UCSD-AML1 (cell line): ENCODE measurements at regions not wholly inside any gene's neighbourhood (a gene's known extent, or its start where the extent isn't known, plus 50 kb on each side); places are given as distances from the start of the nearest gene placed in this dataset.

Experiments used
- DNase-seq: peaks from one replicate; lab custom pipeline; 2025; ENCODE audit not compliant: unreplicated experiment; lab: John Stamatoyannopoulos, UW

DNA sequence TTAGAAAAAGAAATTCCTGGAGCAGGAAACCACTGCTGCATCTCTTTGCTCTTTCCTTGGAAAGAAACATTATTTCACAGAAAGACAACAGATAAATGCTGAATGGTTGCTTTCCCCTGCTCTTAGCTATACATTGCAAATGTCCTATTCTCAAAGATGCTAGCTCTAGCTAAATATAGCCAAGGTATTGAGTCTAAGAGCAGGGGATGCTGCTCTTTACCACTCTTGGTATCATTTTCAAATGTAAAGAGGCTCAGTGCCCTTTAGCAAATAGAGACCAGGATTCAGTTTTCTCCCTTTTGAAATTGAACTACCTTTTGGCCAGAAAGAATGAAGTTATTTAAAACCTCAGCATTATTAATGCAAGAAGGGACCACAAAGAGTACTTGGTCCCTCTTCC, 104.0 kb upstream of the FUT8 start:
- DNase-seq = no peak

DNA sequence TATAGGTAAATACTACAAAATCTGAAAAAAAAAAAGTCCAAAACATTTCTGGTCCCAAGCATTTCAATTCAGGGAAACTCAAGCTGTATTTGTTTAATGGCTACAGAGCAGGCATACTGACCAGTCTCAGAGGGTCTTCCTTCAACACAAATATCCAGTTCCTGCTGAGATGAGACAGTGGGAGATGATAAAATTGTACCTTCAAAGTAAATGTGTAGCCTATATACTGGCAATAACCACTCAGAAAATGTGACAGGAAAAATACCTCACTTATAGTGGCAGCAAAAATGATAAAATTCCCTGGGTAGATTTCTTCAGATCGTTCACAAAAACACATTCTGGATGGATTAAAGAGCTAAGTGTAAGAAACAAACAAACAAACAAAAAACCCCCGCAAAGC, 102.0 kb upstream of the FUT8 start:
- no peak for DNase-seq

DNA sequence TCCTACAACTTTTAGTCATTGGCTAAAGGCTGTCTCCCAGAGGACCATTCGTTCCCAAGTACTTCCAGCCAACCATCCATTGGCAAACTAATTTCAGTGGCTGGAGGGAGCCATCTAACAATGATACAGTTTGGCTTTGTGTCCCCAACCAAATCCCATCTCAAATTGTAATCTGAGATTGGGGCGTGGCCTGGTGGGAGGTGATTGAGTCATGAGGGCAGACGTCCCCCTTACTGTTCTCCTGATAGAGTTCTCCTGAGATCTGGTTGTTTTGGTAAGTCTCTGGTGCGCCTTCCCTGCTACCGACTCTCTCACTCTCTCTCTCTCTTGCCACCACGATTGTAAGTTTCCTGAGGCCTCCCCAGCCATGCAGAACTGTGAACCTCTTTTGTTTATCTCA, 99.7 kb upstream of the FUT8 start:
- no peak for DNase-seq

DNA sequence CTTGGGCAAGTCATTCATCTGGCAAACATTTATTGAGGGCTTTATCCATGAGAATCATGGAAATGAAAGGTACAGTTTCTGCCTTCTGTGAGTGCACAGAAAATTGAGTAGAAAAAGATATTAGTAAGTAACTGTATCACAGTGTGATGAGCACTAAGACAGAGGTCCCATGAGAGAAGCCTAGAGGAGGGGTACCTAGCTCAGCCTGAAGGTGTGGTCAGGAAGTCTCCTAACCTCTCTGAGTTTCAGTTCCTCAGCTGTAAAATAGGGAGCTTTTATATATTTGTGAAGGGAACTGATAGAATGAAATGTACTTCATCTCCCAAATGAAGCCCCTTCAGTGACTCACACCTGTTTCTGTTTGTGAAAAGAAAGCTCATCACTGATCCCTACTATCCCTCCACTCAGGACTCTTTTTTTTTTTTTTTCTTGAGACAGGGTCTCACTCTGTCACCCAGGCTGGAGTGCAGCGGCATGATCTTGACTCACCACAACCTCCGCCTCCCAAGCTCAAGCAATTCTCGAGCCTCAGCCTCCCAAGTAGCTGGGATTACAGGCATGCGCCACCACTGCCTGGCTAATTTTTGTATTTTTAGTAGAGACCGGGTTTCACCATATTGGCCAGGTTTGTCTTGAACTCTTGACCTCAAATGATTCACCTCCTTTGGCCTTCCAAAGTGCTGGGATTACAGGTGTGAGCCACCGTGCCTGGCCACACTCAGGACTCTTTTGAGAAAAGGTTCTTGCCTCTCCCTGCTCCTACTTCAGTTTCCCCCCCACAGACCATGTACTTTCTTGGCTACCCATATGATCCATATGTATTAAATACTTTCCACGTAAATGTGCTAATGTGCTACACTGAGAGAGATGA, 93.7 kb upstream of the FUT8 start:
- no peak for DNase-seq

DNA sequence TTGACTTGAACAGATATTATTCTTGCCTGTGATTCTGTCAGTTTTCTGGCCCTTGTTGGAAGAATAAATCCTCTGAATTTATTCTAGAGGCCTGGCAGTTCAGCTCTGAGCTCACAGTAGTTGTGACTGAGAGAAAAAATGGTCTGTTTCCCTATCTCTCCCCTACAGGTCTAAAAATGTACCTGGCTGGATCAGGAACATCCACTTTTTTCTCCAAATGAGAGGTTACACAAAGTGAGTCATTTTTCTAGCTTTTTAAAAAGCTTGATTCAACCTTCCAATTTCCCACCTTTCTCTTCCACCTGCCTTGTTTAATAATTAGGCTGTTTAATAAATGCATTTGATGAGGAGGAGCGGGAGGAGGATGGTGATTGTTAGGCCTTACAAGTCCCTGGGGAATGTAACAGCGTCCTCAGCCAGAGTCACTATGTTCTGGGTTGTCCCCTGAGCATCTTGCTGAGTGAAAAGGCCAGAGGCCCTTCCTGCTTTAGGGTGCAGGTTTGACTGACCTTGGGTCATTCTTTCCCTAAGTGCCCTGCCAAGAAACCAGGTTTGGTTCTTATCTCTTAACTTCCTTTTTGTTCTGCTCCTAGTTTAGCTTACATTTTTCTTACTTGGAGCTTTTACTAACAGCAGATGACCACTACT, 91.7 kb upstream of the FUT8 start:
- DNase-seq = no peak

DNA sequence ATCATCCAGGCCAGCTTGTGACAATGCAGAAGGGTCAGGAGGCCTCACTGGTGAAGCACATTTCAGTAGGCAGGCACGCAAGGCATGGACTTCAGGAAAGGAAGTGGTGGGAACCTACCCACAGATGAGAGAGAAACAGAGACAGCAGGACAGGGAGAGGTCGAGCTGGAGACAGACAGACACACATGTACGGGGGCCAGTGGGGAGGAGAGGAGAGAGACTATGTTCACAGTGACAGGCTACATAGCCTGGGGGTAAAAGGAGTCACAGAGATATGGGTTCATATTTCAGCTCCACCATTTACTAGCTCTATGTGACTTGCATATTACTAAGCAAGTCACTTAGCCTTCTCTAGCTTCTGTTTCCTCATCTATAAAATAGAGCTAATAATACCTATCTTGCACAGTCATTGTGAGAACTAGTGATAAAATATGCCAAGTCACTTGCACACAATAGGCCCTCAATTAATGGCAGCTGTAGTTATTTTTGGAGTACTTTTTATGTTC, 91.1 kb upstream of the FUT8 start:
- DNase-seq = peak; percentile 57

DNA sequence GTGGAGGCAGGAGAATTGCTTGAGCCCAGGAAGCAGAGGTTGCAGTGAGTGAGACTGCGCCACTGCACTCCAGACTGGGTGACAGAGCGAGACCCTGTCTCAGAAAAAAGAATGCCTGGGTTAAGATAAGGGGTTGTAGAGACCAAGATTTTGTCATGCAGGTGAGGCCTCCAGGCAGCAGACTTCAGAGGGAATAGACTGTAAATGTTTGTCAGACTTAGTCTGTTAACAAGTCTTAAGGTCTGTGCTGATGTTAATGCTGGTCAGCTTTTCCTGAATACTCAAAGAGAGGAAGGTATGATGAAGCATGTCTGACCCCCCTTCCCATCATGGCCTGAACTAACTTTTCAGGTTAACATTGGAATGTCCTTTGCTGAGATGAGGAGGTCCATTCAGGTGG, 83.0 kb upstream of the FUT8 start:
- no peak for DNase-seq

DNA sequence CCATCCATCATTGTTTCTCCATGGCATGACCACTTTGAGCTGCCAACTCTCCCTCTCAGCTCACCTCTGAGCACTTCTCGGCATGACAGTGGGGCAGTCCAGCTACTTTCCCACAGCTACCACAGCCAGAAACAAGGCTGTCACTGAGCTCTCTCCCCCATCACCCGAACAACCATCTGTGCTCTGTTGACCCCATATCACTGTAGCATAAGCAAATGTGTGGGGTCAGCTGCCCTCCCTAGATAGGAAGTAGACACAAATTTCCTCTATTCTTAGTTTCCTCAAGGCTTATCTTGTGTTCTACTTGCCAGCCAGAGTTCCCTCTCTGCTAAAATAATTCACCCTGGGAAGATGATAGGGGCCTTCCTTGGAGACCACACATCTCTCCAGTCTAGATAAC, 82.6 kb upstream of the FUT8 start:
- DNase-seq = peak; percentile 44

DNA sequence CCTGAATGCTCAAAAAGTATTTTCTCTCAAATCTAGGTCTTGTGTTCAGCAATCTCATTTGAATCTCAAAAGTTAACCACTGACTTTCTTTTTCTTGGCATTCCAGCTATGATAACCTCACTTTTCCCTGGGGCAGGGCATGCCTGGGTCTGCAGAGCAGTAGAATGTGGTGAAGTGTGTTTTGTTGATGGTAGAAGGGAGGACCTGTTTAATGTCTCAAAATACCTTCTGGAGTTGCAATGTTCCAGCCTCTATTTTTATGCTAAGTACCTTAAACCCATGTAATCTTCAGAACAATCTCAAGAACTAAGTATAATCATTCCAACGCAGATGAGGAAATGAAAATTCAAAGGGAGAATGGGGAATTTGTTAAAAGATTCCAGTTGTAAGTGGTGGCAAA, 82.1 kb upstream of the FUT8 start:
- no peak for DNase-seq

DNA sequence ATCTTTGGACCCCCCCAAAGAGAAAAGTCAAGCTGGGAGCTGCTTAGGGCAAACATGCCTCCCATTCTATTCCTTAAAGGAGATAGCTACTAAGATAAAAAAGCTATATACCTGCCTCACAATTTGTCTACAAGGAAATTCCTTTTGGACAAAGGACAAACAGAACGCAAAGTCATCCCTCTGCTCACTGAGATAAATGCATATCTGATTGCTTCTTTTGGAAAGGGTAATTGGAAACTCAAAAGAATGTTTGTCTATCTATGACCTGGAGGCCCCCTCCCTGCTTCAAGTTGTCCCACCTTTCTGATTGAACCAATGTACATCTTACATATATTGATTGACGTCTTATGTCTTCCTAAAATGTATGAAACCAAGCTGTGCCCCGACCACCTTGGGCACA, 80.9 kb upstream of the FUT8 start:
- no peak for DNase-seq

DNA sequence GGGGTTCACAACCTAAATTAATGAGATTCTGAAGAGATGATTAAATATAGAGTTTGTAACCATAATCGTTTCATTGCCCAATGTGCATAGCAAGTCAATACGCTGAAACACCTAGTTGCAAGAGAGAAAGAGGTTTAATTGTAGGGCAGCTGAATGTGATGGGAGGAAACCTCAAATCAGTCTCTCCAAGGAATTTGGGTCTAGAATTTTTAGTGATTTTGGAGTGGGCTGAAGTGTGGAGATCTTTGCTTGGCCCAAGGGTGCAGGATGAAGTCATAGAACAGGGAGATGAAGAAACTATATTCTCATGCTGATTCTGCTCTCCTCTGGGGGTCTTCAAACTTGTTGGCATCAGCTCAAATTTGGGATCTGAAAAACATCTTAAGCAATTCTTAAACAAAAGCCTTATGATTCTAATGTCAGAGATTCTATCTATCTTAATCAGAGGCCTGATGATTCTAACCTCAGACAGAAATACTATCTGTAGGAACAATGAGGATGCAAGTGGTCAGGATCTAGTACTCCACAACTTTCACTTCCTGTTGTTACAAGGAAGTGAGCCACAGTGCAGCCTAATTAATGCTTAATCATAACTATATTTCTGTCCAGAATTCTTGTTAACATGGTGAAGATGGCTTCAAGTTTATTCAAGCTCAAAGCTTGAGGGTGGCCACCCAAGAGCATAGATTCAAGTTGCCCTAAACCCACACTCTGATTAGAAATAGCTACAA, 80.2 kb upstream of the FUT8 start:
- DNase-seq = no peak

DNA sequence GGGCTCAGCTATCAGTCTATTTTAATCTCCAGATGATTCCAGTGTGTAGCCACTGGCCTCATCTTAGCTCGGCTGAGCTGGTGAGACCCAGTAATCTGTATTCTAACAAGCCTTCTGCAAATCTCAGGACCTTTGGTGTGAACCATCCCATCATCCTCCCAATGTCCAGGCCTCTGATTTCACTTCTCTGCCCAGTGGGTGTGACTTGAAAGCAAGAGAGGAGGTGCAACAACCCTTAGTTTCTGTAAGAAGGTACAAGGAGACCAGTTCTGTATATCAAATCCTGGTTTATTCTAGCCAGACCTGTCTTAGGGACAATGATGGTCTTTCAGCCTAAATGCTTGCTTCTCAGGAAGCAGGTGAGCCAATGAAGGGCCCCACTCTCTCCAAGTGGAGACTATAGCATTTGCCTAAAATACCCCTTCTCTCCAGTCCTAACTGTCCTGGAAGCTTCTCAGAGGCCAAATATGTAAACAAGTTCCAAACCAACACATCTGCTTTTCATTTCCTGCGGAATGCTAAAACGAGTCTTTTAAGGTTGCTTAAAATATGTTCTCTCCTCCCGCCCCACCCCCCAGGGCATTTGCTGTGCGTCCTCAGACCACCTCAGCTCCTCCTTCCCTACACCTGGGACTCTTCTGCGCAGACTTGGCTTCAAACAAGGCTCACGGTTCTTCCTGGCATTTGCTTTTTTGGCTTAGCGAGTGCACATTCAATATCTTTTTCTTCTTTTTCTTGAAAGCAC, 78.4 kb upstream of the FUT8 start:
- DNase-seq = no peak

DNA sequence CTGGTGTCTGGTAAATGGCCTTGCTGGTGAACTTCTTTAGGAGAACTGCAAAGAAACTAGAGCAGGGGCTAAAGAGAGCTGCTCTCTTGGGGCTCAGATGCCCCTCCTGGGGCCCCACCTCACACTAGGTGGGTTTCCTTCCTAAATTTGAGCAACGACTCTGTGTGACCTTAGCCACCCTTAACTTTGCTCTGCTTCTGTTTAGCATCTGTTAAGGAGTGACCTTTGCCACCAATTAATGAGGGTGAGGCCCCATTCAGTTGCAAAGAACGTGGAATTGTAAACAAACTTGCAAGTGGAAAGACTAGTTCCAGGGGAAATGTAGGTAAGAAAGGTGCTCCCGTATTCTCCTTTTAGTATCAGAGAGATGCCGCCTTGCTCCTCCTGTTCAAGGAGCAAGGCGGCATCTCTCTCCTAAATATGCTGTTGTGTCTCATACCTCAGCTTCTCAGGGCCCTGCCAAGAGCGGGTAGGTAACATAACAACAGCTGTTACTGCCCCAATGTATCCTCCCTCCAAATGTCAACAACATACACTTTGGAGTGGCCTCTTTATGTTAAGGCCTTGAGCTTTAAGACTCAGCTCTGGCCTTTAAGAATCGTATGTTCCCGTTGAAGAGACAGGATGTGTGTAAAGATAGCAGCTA, 77.6 kb upstream of the FUT8 start:
- no peak for DNase-seq

DNA sequence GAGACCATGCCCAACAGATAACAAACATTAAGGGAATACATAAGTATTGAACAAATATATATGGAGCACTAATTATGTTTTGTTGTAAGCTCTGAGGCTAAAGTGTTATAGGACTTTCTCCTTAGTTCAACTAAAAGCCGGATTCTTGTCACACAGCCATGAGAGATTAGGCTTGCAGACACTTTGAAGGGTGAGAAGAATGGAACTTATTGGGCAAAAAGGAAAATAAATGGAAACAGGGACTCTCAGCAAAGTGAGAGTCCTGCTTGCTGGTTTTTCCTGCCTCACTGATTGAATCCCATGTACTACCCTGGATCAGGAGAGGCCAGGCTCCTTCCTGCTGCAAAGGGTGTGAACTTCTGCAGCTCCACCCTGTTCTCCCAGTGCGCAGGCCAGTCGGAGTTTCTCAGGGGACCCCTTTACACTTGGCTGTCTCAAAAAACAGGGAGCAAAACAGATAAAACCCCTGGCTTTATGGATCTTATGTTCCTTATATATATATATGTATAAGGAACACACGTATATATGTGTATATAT, 77.1 kb upstream of the FUT8 start:
- DNase-seq = no peak

DNA sequence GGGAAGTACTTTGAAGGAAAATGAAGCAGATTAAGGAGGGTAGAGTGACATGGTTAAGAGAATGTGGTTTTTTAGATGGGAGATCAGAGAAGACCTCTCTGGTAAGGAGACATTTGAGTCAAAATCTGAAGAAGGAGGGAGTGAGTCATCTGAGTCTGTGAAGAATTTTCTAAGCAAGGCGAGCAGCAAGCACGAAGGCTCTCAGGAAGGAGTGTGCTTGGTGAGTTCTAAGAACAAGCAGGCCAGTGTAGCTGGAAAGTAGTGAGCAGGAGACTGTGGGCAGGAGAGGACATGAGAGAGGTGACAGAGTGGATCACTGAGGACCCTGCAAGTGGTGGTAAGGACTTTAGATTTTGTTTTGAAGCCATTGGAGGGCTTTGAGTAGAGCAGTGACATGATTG, 76.3 kb upstream of the FUT8 start:
- no peak for DNase-seq

DNA sequence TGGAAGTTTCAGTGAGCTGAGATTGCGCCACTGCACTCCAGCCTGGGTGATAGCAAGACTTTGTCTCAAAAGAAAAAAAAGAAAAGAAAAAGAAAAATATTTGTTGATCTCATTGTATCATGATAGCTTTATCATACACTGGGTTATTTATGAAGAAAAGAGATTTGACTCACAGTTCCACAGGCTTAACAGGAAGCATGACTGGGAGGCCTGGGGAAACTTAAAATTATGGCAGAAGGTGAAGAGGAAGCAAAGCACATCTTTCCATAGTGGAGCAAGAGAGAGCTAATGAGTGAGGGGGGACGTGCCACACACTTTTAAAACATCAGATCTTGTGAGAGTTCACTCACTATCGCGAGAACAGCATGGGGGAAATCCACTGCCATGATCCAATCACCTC, 72.7 kb upstream of the FUT8 start:
- DNase-seq = no peak

DNA sequence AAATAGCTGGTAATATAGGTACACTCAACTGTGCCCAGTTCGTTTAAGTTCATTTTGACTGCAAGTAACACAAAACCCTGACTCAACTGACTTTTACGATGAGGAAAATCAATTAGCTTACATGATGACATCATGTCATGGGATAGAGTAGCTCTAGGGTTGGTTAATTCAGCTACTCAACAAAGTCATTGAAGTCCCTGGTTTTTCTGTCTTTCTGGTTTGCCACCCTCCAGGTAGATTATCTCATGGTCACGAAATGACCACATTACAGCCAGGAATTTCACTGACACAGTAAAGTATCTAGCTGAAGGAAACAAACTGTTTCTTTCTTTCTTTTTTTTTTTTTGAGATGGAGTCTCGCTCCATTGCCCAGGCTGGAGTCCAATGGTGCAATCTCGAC, 68.5 kb upstream of the FUT8 start:
- DNase-seq = no peak

DNA sequence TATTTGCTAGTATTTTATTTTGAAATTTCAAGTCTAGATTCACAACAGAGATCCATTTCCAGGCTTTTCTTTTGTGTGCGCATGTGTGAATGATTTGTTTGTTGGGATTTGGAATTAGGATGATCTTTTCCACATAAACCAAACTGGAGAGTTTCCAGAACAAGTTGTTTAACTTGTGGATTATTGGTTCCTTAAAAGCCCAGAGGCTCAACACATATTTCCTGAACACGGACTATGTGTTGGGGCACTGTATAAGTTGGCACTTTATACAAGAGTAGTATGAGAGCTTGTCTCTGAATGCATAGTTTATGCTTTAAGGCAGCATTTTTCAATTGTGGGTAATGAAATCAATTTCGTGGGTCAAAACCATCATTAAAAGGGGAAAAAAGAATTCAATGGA, 67.3 kb upstream of the FUT8 start:
- DNase-seq = no peak

DNA sequence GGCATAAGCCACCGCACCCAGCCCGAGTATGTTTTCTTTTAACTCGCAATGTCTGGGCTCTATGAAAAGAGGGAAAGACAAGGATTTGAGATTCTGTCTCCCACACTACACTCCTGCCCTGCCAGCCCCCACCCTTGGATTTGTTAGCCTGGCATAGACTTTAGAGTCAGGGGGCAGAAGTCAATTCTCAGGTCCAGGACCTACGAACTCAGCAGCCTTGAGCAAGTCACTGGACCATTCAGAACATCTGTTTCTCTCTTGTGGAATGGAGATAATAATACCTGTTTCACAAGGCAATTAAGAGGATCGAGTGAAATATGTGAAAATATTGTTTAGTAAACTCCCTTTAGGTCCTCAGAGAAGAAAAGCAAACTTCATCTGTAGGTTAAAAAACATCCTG, 66.1 kb upstream of the FUT8 start:
- DNase-seq = no peak

DNA sequence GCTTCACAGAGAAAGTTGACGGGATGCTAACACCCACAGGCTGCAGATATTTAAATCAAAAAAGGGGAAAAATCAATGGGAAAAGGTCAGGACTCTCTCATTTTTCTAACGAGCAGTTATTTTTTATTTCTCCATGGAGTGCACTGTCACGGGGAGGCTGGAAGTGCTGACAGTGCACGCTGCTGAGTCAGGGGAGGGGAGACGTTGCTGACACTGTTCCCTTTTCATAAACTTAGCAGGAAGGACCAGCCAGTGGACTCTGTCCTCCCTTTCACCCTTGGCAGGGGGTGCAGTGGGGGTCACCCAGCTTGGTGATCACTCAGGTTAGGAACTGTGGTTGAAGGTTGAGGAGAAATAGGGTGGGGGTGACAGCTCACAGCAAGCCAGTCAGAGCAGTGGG, 65.6 kb upstream of the FUT8 start:
- DNase-seq = peak; percentile 39
